HEK293T (cell line): ENCODE measurements at regions not wholly inside any gene's neighbourhood (a gene's known extent, or its start where the extent isn't known, plus 50 kb on each side); places are given as distances from the start of the nearest gene placed in this dataset.
"Not testable (repeated sequence)": the region's sequence is repeated elsewhere in the genome, so short reads cannot be mapped to it uniquely, and the experiment has no call there.

Source experiments
- CTCF ChIA-PET: fragments of 350-600 bp; formaldehyde crosslinking; extraction: SDS; loops from one replicate; lab custom pipeline; 2021; ENCODE audit warnings: antibody characterized with exemption, inconsistent platforms; lab: Yijun Ruan, JAX
- POLR2A ChIA-PET: fragments of 350-600 bp; formaldehyde crosslinking; extraction: SDS; loops from one replicate; lab custom pipeline; 2020; ENCODE audit warnings: antibody characterized with exemption, inconsistent platforms; lab: Yijun Ruan, JAX
- DNase-seq: peaks from one replicate; pipeline ENCODE4 v3.0.0; 2012; ENCODE audit warnings: mixed read lengths; ENCODE audit errors: extremely low spot score
- ARNT ChIP-seq: fragments of 450-650 bp; IDR thresholded peaks from 2 replicates; pipeline ENCODE4 v1.6.1; 2017; ENCODE audit warnings: mild to moderate bottlenecking
- BHLHE40 ChIP-seq: fragments of 450-650 bp; IDR thresholded peaks from 2 replicates; pipeline ENCODE4 v1.6.1; 2016; ENCODE audit warnings: mild to moderate bottlenecking, moderate library complexity, borderline replicate concordance
- CTBP1 ChIP-seq: fragments of 450-650 bp; IDR thresholded peaks from 2 replicates; pipeline ENCODE4 v1.6.1; 2016; ENCODE audit warnings: borderline replicate concordance
- ELF4 ChIP-seq: fragments of 450-650 bp; IDR thresholded peaks from 2 replicates; pipeline ENCODE4 v1.6.1; 2017; ENCODE audit warnings: antibody characterized with exemption
- FOXA1 ChIP-seq: fragments of 450-650 bp; IDR thresholded peaks from 2 replicates; pipeline ENCODE4 v1.6.1; 2016; ENCODE audit warnings: mild to moderate bottlenecking
- FOXK2 ChIP-seq: fragments of 450-650 bp; IDR thresholded peaks from 2 replicates; pipeline ENCODE4 v1.6.1; 2016; ENCODE audit warnings: mild to moderate bottlenecking
- FOXM1 ChIP-seq: fragments of 450-650 bp; IDR thresholded peaks from 2 replicates; pipeline ENCODE4 v1.6.1; 2017; ENCODE audit warnings: mild to moderate bottlenecking, borderline replicate concordance
- HDGF ChIP-seq: fragments of 450-650 bp; IDR thresholded peaks from 2 replicates; pipeline ENCODE4 v1.6.1; 2017; ENCODE audit warnings: antibody characterized with exemption, borderline replicate concordance
- L3MBTL2 ChIP-seq: fragments of 450-650 bp; conservative IDR thresholded peaks from 2 replicates; pipeline ENCODE4 v1.6.1; 2016; ENCODE audit warnings: mild to moderate bottlenecking
- LEF1 ChIP-seq: fragments of 450-650 bp; IDR thresholded peaks from 2 replicates; pipeline ENCODE4 v1.6.1; 2017; ENCODE audit warnings: mild to moderate bottlenecking, borderline replicate concordance
- NFRKB ChIP-seq: fragments of 450-650 bp; IDR thresholded peaks from 2 replicates; pipeline ENCODE4 v1.6.1; 2016; ENCODE audit warnings: mild to moderate bottlenecking, moderate library complexity
- SP1 ChIP-seq: fragments of 450-650 bp; IDR thresholded peaks from 2 replicates; pipeline ENCODE4 v1.6.1; 2017
- SUZ12 ChIP-seq: fragments of 450-650 bp; IDR thresholded peaks from 2 replicates; pipeline ENCODE4 v1.6.1; 2016; ENCODE audit warnings: mild to moderate bottlenecking
- TARDBP ChIP-seq: fragments of 450-650 bp; IDR thresholded peaks from 2 replicates; pipeline ENCODE4 v1.6.1; 2016
- ZNF384 ChIP-seq: fragments of 450-650 bp; IDR thresholded peaks from 2 replicates; pipeline ENCODE4 v1.6.1; 2016
- TF ChIP-seq, protein P1 (sequence below): fragments of 450-650 bp; IDR thresholded peaks from 2 replicates; pipeline ENCODE4 v1.6.1; 2016

DNA sequence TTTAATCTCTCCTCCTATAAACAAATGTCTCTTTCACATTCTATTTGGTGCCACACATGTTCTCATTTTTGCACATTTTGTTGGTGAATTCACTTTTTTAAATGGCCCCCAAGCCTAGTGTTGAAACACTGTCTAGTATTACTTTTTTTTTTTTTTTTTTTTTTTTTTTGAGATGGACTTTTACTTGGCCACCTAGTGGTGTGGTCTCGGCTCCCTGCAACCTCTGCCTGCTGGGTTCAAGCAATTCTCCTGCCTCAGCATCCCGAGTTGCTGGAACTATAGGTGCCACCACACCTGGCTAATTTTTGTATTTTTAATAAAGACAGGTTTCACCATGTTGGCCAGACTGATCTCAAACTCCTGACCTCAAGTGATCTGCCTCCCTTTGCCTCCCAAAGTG lies 273.8 kb upstream of the SLC14A2 start:
- CTCF ChIA-PET: interaction anchor here (1.1 kb wide), 1 partner anchor 24 kb away, joined by 4 read pairs; no protein-coding TSS in a partner anchor
- POLR2A ChIA-PET: no interaction called here
- no peak for DNase-seq
- TF ChIP-seq ZNF384 (0 out of 2 replicates have a peak, but pooled peaks have one; percentile 21), FOXM1 (no peak)

DNA sequence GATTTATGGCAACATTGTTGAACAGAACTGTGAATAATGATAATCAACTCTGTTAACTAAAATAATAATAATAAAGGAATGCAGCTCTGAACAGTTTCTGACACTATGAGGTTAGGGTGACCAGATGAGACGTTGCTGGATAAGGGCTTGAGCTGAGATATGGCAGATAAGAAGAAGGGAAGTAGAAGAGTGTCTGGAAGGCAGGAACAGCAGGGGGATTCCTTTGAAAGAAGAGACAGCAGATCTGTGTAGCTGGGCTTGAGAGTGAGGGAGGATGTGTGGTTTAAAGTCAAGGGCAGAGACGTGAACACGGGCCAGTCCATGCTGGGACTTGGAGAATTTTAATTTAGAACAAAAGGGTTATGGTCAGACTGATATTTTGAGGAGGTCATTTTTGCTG lies 273.1 kb upstream of the SLC14A2 start:
- no peak for TF ChIP-seq ZNF384
- no peak for TF ChIP-seq NFRKB
- TF ChIP-seq FOXA1: no peak
- no peak for TF ChIP-seq FOXK2
- no peak for TF ChIP-seq CTBP1
- no peak for TF ChIP-seq FOXM1
- no peak for TF ChIP-seq SUZ12
- TF ChIP-seq, protein P1, sequence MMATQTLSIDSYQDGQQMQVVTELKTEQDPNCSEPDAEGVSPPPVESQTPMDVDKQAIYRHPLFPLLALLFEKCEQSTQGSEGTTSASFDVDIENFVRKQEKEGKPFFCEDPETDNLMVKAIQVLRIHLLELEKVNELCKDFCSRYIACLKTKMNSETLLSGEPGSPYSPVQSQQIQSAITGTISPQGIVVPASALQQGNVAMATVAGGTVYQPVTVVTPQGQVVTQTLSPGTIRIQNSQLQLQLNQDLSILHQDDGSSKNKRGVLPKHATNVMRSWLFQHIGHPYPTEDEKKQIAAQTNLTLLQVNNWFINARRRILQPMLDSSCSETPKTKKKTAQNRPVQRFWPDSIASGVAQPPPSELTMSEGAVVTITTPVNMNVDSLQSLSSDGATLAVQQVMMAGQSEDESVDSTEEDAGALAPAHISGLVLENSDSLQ: no peak
- no peak for TF ChIP-seq TARDBP
- no peak for TF ChIP-seq SP1
- TF ChIP-seq LEF1: no peak
- no peak for TF ChIP-seq BHLHE40
- TF ChIP-seq ELF4: no peak
- TF ChIP-seq HDGF: no peak
- POLR2A ChIA-PET: no interaction called here
- CTCF ChIA-PET: interaction anchor here (1.1 kb wide), 1 partner anchor 25 kb away, joined by 4 read pairs; no protein-coding TSS in a partner anchor
- no peak for DNase-seq

DNA sequence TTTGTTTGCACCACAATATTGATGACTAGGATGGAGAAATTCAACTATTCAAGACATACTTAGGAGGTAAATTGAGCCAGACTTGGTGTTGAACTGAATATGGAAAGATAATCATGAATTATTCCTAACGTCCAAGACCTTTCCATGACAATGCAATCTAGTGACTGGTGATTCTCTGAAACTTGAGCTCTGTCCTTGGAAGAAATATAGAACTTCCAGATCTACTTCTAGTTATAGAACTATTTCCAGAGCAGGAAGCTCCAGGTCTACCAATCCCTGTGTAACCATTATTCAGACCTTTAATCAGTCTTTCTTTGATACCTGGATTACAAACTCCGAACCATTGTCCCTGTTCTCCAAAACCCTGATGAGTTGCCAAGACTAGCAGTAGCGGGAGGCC lies 272.6 kb upstream of the SLC14A2 start:
- CTCF ChIA-PET: interaction anchor here (1.1 kb wide), 1 partner anchor 25 kb away, joined by 4 read pairs; no protein-coding TSS in a partner anchor
- POLR2A ChIA-PET: no interaction called here
- DNase-seq: no peak
- TF ChIP-seq ELF4 (no peak), NFRKB (no peak), LEF1 (no peak), ZNF384 (no peak), TARDBP (no peak), BHLHE40 (no peak), FOXK2 (no peak), CTBP1 (no peak), ARNT (no peak), HDGF (no peak), FOXM1 (no peak), FOXA1 (no peak), SUZ12 (no peak), SP1 (no peak)

DNA sequence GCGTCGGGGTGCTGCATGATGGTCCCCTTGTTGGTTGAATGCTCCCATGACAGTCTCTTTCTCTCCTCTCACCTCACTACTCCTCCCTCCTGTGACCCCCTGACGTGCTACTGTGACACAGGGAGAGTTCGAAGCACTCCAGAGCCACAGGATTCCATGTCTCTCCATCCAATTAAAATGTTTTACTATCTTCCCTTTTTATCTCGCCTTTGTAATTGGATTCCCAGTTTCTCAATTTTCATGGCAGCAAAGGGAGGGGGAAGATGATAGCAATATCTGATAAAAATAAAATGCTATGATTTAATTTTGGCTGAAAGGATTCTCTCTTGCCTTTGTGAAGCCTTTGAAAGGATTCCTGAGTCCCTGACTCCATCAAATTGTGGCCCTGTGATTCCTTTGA lies 271.9 kb upstream of the SLC14A2 start:
- TF ChIP-seq FOXK2: no peak
- no peak for TF ChIP-seq ARNT
- POLR2A ChIA-PET: no interaction called here
- no peak for DNase-seq
- CTCF ChIA-PET: no interaction called here

DNA sequence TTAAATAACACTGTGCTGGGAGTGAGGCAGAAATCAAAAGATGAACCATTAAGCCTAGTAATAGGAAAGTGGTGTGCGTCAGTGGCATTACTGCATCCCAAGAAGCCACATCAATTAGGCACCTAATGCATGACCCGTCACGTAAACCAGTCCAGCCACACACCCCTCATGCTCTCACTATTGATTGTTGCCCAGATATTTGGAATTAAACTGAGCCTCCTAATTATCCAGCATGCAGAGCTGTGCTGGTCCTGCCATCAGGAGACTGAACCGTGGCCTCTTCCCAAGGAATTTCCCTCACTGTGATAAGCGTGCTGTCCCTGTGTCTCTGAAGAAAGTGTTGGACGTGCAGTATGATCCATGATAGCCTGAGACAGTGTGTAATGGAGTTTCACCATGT lies 270.6 kb upstream of the SLC14A2 start:
- POLR2A ChIA-PET, DNase-seq, CTCF ChIA-PET: not testable (repeated sequence)

DNA sequence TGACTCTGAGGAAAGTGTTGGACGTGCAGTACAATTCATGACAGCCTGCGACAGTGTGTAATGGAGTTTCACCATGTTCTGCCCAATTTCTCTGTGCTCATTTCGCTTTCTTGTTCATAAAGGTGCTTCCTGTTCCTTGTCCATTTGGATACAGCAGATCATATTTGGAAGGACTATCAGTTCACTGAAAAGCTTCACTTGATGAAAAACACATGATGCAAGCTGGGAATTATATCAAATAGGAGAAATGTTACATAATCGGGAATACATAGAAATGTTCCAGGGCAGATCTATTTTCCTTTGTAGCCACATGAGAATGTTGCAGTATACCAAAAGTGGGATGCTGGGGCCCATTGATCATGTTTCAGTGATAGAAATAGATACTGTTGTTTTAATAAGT lies 266.3 kb upstream of the SLC14A2 start:
- TF ChIP-seq L3MBTL2: no peak
- TF ChIP-seq NFRKB: no peak
- TF ChIP-seq FOXA1: no peak
- TF ChIP-seq ARNT: no peak
- ChIA-PET POLR2A (no interaction called here), CTCF (interaction anchor here (0.8 to 0.9 kb wide), 2 partner anchors 100 to 1190 kb away, joined by 3 to 6 read pairs; no protein-coding TSS in a partner anchor)
- no peak for DNase-seq

DNA sequence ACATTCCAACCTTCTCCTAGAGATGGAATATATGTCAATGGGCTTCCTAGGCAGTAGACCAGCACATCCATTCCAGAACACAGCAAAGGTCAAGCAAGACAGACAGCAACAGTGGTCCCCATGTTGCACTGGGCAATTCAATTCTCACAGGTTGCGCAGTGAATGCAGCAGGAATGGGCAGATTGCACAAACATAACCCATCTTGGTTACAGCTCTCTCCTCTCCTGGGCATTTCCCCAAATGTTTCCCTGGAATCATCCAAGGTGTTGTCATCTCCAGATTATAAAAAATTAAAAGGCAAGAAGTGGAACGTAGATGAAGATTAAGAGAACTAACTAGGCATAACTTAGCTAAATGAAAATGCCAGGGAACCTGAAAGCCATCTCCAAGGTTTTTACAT lies 265.8 kb upstream of the SLC14A2 start:
- DNase-seq: no peak
- POLR2A ChIA-PET: no interaction called here
- TF ChIP-seq BHLHE40: no peak
- TF ChIP-seq NFRKB: no peak
- CTCF ChIA-PET: interaction anchor here (0.9 kb wide), 1 partner anchor 100 kb away, joined by 6 read pairs; no protein-coding TSS in a partner anchor

DNA sequence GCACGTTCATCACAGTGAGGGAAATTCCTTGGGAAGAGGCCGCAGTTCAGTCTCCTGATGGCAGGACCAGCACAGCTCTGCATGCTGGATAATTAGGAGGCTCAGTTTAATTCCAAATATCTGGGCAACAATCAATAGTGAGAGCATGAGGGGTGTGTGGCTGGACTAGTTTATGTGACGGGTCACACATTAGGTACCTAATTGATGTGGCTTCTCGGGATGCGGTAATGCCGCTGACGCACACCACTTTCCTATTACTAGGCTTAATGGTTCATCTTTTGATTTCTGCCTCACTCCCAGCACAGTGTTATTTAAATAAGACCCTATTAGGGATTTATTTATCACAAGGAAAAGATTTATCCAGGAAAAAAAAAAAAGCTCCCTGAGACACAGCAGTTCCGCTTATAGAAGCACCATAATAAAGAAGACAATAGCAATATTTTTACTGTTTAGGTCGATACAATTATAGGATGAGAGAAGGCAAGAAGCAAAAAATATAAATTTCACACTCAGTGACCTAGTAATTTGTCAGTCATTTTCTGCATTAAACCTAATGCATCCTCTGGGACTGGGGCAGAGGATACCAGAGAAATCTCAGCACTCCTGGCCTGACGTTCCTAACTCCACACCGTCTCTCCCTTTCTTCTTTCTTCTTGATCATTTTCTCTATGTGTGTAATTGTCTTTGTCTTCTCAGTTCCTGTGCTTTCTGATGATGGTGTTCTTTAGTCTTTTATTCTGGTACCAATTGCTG lies 264.7 kb upstream of the SLC14A2 start:
- no peak for DNase-seq
- CTCF ChIA-PET: no interaction called here
- no peak for TF ChIP-seq NFRKB
- TF ChIP-seq FOXM1: no peak
- no peak for TF ChIP-seq SP1
- no peak for TF ChIP-seq TARDBP
- POLR2A ChIA-PET: no interaction called here

DNA sequence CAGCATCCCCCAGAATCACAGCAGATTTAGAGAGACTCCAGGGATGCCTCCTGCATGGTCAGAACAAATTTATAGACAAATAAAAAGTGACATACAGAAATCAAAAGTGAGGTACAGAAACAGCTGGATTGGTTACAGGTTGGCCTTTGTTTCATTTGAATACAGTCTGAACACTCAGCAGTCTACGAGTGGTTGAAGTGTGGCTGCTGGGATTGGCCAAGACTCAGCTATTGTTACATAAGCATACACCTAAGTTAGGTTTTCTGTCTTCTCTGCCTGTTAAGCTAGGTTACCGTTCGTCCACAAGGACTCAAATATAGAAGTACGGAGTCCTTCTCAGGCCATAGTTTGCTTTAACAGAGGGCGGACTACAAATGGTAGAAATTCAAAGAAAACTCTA lies 262.4 kb upstream of the SLC14A2 start:
- TF ChIP-seq FOXM1: no peak
- TF ChIP-seq FOXA1: no peak
- no peak for TF ChIP-seq SP1
- TF ChIP-seq CTBP1: no peak
- TF ChIP-seq ELF4: no peak
- TF ChIP-seq ARNT: no peak
- no peak for TF ChIP-seq NFRKB
- no peak for TF ChIP-seq BHLHE40
- TF ChIP-seq ZNF384: no peak
- no peak for TF ChIP-seq SUZ12
- TF ChIP-seq, protein P1: no peak
- no peak for TF ChIP-seq LEF1
- ChIA-PET POLR2A (no interaction called here), CTCF (no interaction called here)
- DNase-seq: no peak
